OCI-LY3 (cell line): ENCODE measurements at regions not wholly inside any gene's neighbourhood (a gene's known extent, or its start where the extent isn't known, plus 50 kb on each side); places are given as distances from the start of the nearest gene placed in this dataset.

ENCODE experiments used
- CTCF ChIP-seq: fragments of 200-600, 300-600 bp; sonication (generic); IDR thresholded peaks from 2 replicates; pipeline ENCODE4 v1.5.1; 2014; ENCODE audit warnings: antibody characterized with exemption, low read length, low read depth
- EZH2phosphoT487 ChIP-seq: fragments of 200-600 bp; shearing (Covaris generic); IDR thresholded peaks from 2 replicates; pipeline ENCODE4 v1.6.1; 2018; ENCODE audit warnings: antibody characterized with exemption, mixed run types, low read depth

GRCh38 chr5:120258123-120258522 lies 206.0 kb upstream of the PRR16 start:
- TF ChIP-seq CTCF = no peak
- no peak for TF ChIP-seq EZH2phosphoT487
